GM12875 (cell line): ENCODE measurements at regions not wholly inside any gene's neighbourhood (a gene's known extent, or its start where the extent isn't known, plus 50 kb on each side); places are given as distances from the start of the nearest gene placed in this dataset.

Experiments
- H3K4me3 ChIP-seq: one replicate; pipeline ENCODE4 v1.5.1; 2011; ENCODE audit warnings: low read depth, low read length, control low read depth
- CTCF ChIP-seq: IDR thresholded peaks from 2 replicates; pipeline ENCODE4 v1.5.1; 2011; ENCODE audit warnings: low read depth, mild to moderate bottlenecking, control low read depth, inconsistent platforms, low read length, moderate library complexity, borderline replicate concordance; ENCODE audit not compliant: insufficient read depth

- H3K4me3 ChIP-seq: no peak overlapping the region
- no peak for TF ChIP-seq CTCF
Measured at GRCh38 chr4:160826339-160826679, 1337.5 kb downstream of the FSTL5 start.

- TF ChIP-seq CTCF: no peak
- no peak overlapping the region for H3K4me3 ChIP-seq
Measured at GRCh38 chr4:160831165-160831922, 1332.5 kb downstream of the FSTL5 start.

GRCh38 chr4:160835789-160836188 is 1328.0 kb downstream of the FSTL5 start:
- TF ChIP-seq CTCF: no peak

GRCh38 chr4:160836431-160836830 is 1327.4 kb downstream of the FSTL5 start:
- TF ChIP-seq CTCF: no peak
- no peak overlapping the region for H3K4me3 ChIP-seq

More at GRCh38 chr4:160835789-160836188, 1328.0 kb downstream of the FSTL5 start:
- no peak overlapping the region for H3K4me3 ChIP-seq

GRCh38 chr4:160846121-160846520 is 1317.7 kb downstream of the FSTL5 start:
- no peak for TF ChIP-seq CTCF
- no peak overlapping the region for H3K4me3 ChIP-seq

- TF ChIP-seq CTCF: no peak
- no peak overlapping the region for H3K4me3 ChIP-seq
Measured at GRCh38 chr4:160847228-160847627, 1316.6 kb downstream of the FSTL5 start.

GRCh38 chr4:160848489-160848888 is 1315.3 kb downstream of the FSTL5 start:
- no peak for TF ChIP-seq CTCF
- no peak overlapping the region for H3K4me3 ChIP-seq
